ENCODE measurements at regions not wholly inside any gene's neighbourhood (a gene's known extent, or its start where the extent isn't known, plus 50 kb on each side); places are given as distances from the start of the nearest gene placed in this dataset.

DNA sequence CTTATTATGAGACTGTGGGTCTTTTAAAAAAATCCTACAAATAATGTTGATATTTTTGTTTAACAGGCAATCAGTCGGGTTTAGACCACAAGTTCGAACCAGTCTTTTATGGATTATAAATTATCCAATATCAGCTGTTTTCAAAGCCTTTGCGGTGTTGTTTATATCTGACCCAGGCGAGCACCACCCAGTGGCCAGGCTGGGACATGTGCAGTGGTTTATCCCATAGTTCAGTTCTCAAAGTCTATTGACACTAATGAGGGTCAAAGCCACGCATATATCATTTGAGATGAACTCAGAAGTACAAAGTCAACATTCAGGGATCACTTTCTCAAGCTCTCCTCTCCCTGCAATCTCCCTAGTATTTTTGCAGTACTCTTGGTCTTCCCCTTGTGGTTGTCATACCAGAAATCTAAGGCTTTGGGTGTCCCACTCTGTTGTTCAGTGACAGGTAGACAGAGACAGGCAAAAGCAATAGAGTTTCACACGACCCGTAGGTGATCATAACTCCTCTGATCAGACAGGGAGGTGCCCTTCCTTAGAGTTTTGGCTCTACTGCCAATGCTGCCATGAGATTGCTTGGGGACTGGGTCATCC lies 117.4 kb upstream of the POM121L12 start:
- ChIA-PET CTCF (no interaction called here), POLR2A (no interaction called here)
- no peak overlapping the region for H3K4me3 Mint-ChIP-seq
- H3K27me3 ChIP-seq (ENCODE audit: insufficient read depth, low read length, poor library complexity, severe bottlenecking): no peaks in the 10 kb centered on the region
- H3K9me3 Mint-ChIP-seq: peaks cover 8 to 32% (median 24%) of the 10 kb centered on the region in 5 donors
- no peaks in the 10 kb centered on the region for H3K9me3 ChIP-seq (ENCODE audit: low read length)
- H3K27ac ChIP-seq (ENCODE audit: low read depth, low read length): no peak overlapping the region
- H3K27ac Mint-ChIP-seq: no peak overlapping the region
- H3K36me3 Mint-ChIP-seq: no peaks in the 10 kb centered on the region
- no peaks in the 10 kb centered on the region for H3K4me1 Mint-ChIP-seq
- H3K36me3 ChIP-seq (ENCODE audit: insufficient read depth, low read length): no peaks in the 10 kb centered on the region
- no peaks in the 10 kb centered on the region for H3K27me3 Mint-ChIP-seq
- no peak for DNase-seq
- no peaks in the 10 kb centered on the region for H3K4me1 ChIP-seq (ENCODE audit: insufficient read depth, low read length)
- no peak overlapping the region for H3K4me3 ChIP-seq (ENCODE audit: low read length)

GRCh38 chr7:52911795-52912194 lies 123.6 kb upstream of the POM121L12 start:
- no peaks in the 10 kb centered on the region for H3K4me1 ChIP-seq (ENCODE audit: insufficient read depth, low read length)
- no peak overlapping the region for H3K27ac ChIP-seq (ENCODE audit: low read depth, low read length)
- no peaks in the 10 kb centered on the region for H3K4me1 Mint-ChIP-seq
- no peaks in the 10 kb centered on the region for H3K36me3 ChIP-seq (ENCODE audit: insufficient read depth, low read length)
- ChIA-PET CTCF (no interaction called here), POLR2A (no interaction called here)
- no peak for DNase-seq
- no peaks in the 10 kb centered on the region for H3K27me3 ChIP-seq (ENCODE audit: insufficient read depth, low read length, poor library complexity, severe bottlenecking)
- H3K9me3 Mint-ChIP-seq: peaks cover 7 to 33% (median 27%) of the 10 kb centered on the region in 5 donors
- H3K27ac Mint-ChIP-seq: no peak overlapping the region
- no peaks in the 10 kb centered on the region for H3K9me3 ChIP-seq (ENCODE audit: low read length)
- H3K36me3 Mint-ChIP-seq: no peaks in the 10 kb centered on the region
- H3K27me3 Mint-ChIP-seq: no peaks in the 10 kb centered on the region
- H3K4me3 Mint-ChIP-seq: no peak overlapping the region
- no peak overlapping the region for H3K4me3 ChIP-seq (ENCODE audit: low read length)

- H3K27ac ChIP-seq (ENCODE audit: low read depth, low read length): no peak overlapping the region
- peaks cover 7 to 37% (median 24%) of the 10 kb centered on the region in 5 donors for H3K9me3 Mint-ChIP-seq
- no peaks in the 10 kb centered on the region for H3K4me1 ChIP-seq (ENCODE audit: insufficient read depth, low read length)
- ChIA-PET CTCF (no interaction called here), POLR2A (no interaction called here)
- no peaks in the 10 kb centered on the region for H3K27me3 ChIP-seq (ENCODE audit: insufficient read depth, low read length, poor library complexity, severe bottlenecking)
- no peaks in the 10 kb centered on the region for H3K9me3 ChIP-seq (ENCODE audit: low read length)
- H3K4me3 Mint-ChIP-seq: no peak overlapping the region
- H3K27ac Mint-ChIP-seq: no peak overlapping the region
- no peaks in the 10 kb centered on the region for H3K27me3 Mint-ChIP-seq
- DNase-seq: no peak
- no peaks in the 10 kb centered on the region for H3K36me3 Mint-ChIP-seq
- H3K4me1 Mint-ChIP-seq: no peaks in the 10 kb centered on the region
- no peak overlapping the region for H3K4me3 ChIP-seq (ENCODE audit: low read length)
- no peaks in the 10 kb centered on the region for H3K36me3 ChIP-seq (ENCODE audit: insufficient read depth, low read length)
Observed at GRCh38 chr7:52911326-52911725, 124.1 kb upstream of the POM121L12 start.

DNA sequence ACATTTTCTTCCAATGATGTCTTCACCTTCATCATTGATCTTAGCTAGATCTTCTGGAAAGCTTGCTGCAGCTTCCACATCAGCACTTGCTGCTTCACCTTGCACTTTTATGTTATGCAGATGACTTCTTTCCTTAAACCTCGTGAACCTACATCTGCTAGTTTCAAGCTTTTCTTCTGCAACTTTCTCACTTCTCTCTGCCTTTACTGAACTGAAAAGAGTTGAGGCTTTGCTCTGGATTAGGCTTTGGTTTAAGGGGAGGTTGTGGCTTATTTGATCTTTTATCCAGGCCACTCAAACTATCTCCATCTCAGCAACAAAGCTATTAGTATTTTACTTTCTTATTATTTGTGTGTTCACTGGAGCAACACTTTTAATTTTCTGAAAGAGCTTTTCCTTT lies 125.5 kb upstream of the POM121L12 start:
- Histone ChIP-seq H3K36me3 (ENCODE audit: insufficient read depth, low read length) (no peaks in the 10 kb centered on the region), H3K27ac (ENCODE audit: low read depth, low read length) (no peak overlapping the region), H3K4me3 (ENCODE audit: low read length) (no peak overlapping the region), H3K4me1 (ENCODE audit: insufficient read depth, low read length) (no peaks in the 10 kb centered on the region), H3K9me3 (ENCODE audit: low read length) (no peaks in the 10 kb centered on the region), H3K27me3 (ENCODE audit: insufficient read depth, low read length, poor library complexity, severe bottlenecking) (no peaks in the 10 kb centered on the region)
- ChIA-PET POLR2A (no interaction called here), CTCF (no interaction called here)
- Mint-ChIP-seq H3K4me1 (no peaks in the 10 kb centered on the region), H3K27ac (no peak overlapping the region), H3K4me3 (no peak overlapping the region), H3K36me3 (no peaks in the 10 kb centered on the region), H3K9me3 (peaks cover 7 to 45% (median 24%) of the 10 kb centered on the region in 5 donors), H3K27me3 (no peaks in the 10 kb centered on the region)
- DNase-seq: no peak

DNA sequence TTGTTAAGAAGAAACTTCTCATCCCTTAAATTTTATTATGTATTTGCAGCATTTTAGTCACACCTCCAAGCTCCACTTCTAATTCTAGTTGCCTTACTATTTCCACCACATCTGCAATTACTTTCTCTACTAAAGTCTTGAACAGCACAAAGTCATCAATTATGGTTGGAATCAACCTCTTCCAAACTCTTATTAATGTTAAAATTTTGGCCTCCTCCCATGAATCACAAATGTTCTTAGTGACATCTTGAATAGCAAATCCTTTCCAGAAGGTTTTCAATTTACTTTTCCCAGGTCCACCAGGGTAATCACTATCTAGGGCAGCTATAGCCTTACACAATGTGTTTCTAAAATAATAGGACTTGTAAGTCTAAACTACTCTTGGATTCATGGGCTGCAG lies 126.3 kb upstream of the POM121L12 start:
- H3K4me3 ChIP-seq (ENCODE audit: low read length): no peak overlapping the region
- H3K9me3 ChIP-seq (ENCODE audit: low read length): no peaks in the 10 kb centered on the region
- H3K27ac ChIP-seq (ENCODE audit: low read depth, low read length): no peak overlapping the region
- no peak for DNase-seq
- H3K4me3 Mint-ChIP-seq: no peak overlapping the region
- H3K36me3 Mint-ChIP-seq: no peaks in the 10 kb centered on the region
- H3K27me3 ChIP-seq (ENCODE audit: insufficient read depth, low read length, poor library complexity, severe bottlenecking): no peaks in the 10 kb centered on the region
- H3K27me3 Mint-ChIP-seq: no peaks in the 10 kb centered on the region
- ChIA-PET POLR2A (no interaction called here), CTCF (no interaction called here)
- no peak overlapping the region for H3K27ac Mint-ChIP-seq
- peaks cover 7 to 39% (median 21%) of the 10 kb centered on the region in 5 donors for H3K9me3 Mint-ChIP-seq
- no peaks in the 10 kb centered on the region for H3K4me1 ChIP-seq (ENCODE audit: insufficient read depth, low read length)
- H3K4me1 Mint-ChIP-seq: no peaks in the 10 kb centered on the region
- H3K36me3 ChIP-seq (ENCODE audit: insufficient read depth, low read length): no peaks in the 10 kb centered on the region

DNA sequence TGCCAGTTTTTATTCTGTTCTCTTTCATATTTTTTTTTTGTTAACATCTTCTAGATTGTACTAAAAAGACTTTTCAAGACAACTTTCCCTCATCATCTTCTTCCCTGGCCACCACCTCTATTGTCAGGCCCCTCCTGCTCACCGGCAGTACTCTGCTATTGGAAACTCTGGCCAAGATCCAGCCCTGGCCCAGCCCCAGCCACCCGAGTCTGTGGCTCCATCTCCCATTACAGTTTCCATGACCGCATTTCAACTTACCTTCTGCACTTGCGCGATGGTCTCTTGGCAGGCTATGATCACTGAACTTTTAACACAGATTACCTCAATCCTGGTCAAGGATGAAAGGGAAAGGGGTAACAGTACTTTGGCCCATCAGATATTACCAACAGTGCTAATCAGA lies 137.7 kb upstream of the POM121L12 start:
- H3K4me1 Mint-ChIP-seq: no peaks in the 10 kb centered on the region
- H3K4me1 ChIP-seq (ENCODE audit: insufficient read depth, low read length): no peaks in the 10 kb centered on the region
- ChIA-PET POLR2A (no interaction called here), CTCF (no interaction called here)
- H3K36me3 Mint-ChIP-seq: no peaks in the 10 kb centered on the region
- no peak for DNase-seq
- H3K4me3 Mint-ChIP-seq: no peak overlapping the region
- no peak overlapping the region for H3K4me3 ChIP-seq (ENCODE audit: low read length)
- no peak overlapping the region for H3K27ac Mint-ChIP-seq
- peaks cover 0 to 2% of the 10 kb centered on the region in 2 donors for H3K27me3 Mint-ChIP-seq
- H3K9me3 Mint-ChIP-seq: peaks cover 6 to 23% (median 17%) of the 10 kb centered on the region in 5 donors
- no peaks in the 10 kb centered on the region for H3K36me3 ChIP-seq (ENCODE audit: insufficient read depth, low read length)
- H3K27ac ChIP-seq (ENCODE audit: low read depth, low read length): no peak overlapping the region
- H3K27me3 ChIP-seq (ENCODE audit: insufficient read depth, low read length, poor library complexity, severe bottlenecking): no peaks in the 10 kb centered on the region
- no peaks in the 10 kb centered on the region for H3K9me3 ChIP-seq (ENCODE audit: low read length)

DNA sequence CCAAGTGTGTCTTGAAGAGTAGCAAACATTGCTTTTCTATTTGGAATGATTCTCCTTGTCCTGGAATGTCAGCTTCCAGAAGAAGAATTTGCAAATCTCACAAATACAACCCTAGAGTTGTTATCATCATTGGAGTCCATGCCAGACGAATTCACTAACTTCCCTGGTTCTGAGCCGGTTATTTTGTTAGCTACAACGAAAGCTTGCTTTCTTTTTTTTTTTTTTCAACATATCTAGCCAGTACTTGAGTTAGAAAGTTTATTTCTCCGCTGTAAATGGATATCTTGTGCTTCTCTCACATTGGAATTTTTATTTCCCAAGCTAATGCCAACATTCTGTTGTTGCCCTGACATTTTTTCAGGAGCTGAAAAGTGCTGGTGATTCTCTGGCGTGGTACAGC lies 138.1 kb upstream of the POM121L12 start:
- no peak overlapping the region for H3K27ac ChIP-seq (ENCODE audit: low read depth, low read length)
- no peaks in the 10 kb centered on the region for H3K4me1 Mint-ChIP-seq
- DNase-seq: no peak
- no peak overlapping the region for H3K4me3 ChIP-seq (ENCODE audit: low read length)
- no peaks in the 10 kb centered on the region for H3K36me3 Mint-ChIP-seq
- H3K9me3 Mint-ChIP-seq: peaks cover 6 to 21% (median 15%) of the 10 kb centered on the region in 5 donors
- ChIA-PET POLR2A (no interaction called here), CTCF (no interaction called here)
- H3K36me3 ChIP-seq (ENCODE audit: insufficient read depth, low read length): no peaks in the 10 kb centered on the region
- H3K4me1 ChIP-seq (ENCODE audit: insufficient read depth, low read length): no peaks in the 10 kb centered on the region
- no peaks in the 10 kb centered on the region for H3K27me3 ChIP-seq (ENCODE audit: insufficient read depth, low read length, poor library complexity, severe bottlenecking)
- H3K27me3 Mint-ChIP-seq: peaks cover 0 to 2% of the 10 kb centered on the region in 2 donors
- no peaks in the 10 kb centered on the region for H3K9me3 ChIP-seq (ENCODE audit: low read length)
- no peak overlapping the region for H3K27ac Mint-ChIP-seq
- no peak overlapping the region for H3K4me3 Mint-ChIP-seq

DNA sequence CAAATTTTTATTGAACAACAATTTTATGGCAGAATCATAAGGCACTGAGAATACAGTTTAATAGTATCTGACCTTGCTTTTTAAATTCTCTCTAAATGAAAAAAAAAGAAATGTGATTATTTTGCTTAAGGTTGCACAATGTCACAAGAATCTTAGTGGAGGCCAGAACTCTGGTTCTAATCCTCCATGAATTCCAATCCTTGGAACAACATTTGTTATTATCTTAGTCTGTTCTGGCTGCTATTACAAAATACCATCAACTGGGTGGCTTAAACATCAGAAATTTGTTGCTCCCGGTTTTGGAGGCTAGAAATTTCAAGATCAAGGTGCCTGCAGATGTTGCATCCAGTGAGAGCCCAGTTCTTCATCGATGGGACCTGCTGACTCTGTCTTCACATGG lies 158.2 kb upstream of the POM121L12 start:
- Histone ChIP-seq H3K27ac (ENCODE audit: low read depth, low read length) (no peak overlapping the region), H3K27me3 (ENCODE audit: insufficient read depth, low read length, poor library complexity, severe bottlenecking) (no peaks in the 10 kb centered on the region), H3K4me1 (ENCODE audit: insufficient read depth, low read length) (no peaks in the 10 kb centered on the region), H3K9me3 (ENCODE audit: low read length) (no peaks in the 10 kb centered on the region), H3K36me3 (ENCODE audit: insufficient read depth, low read length) (no peaks in the 10 kb centered on the region), H3K4me3 (ENCODE audit: low read length) (no peak overlapping the region)
- Mint-ChIP-seq H3K27ac (no peak overlapping the region), H3K36me3 (no peaks in the 10 kb centered on the region), H3K27me3 (no peaks in the 10 kb centered on the region), H3K9me3 (peaks cover 7 to 35% (median 14%) of the 10 kb centered on the region in 5 donors), H3K4me3 (no peak overlapping the region), H3K4me1 (no peaks in the 10 kb centered on the region)
- DNase-seq: no peak
- ChIA-PET POLR2A (no interaction called here), CTCF (no interaction called here)

DNA sequence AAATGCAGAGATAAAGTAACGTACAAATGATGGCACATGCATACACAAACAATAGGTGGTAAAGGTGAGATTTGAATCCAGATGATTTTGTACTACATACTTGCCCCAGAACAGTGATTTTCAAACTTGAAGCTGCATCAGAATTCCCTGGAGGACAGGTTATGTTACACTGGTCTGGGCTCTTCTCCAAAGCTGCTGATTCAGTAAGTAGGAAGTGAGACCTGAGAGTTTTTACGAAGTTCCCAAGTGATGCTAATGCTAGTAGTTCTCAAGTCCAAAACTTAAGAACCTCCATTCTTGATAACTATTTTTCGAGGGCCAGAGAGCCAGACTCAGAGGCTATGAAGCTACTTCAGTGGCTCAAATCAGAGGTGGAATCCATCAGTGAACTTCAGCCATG lies 159.0 kb upstream of the POM121L12 start:
- Mint-ChIP-seq H3K4me3 (no peak overlapping the region), H3K4me1 (no peaks in the 10 kb centered on the region), H3K27me3 (no peaks in the 10 kb centered on the region), H3K9me3 (peaks cover 7 to 35% (median 14%) of the 10 kb centered on the region in 5 donors), H3K36me3 (no peaks in the 10 kb centered on the region), H3K27ac (no peak overlapping the region)
- H3K4me3 ChIP-seq (ENCODE audit: low read length): no peak overlapping the region
- CTCF ChIA-PET: no interaction called here
- DNase-seq: no peak
- no peaks in the 10 kb centered on the region for H3K27me3 ChIP-seq (ENCODE audit: insufficient read depth, low read length, poor library complexity, severe bottlenecking)
- H3K36me3 ChIP-seq (ENCODE audit: insufficient read depth, low read length): no peaks in the 10 kb centered on the region
- no peaks in the 10 kb centered on the region for H3K9me3 ChIP-seq (ENCODE audit: low read length)
- H3K27ac ChIP-seq (ENCODE audit: low read depth, low read length): no peak overlapping the region
- POLR2A ChIA-PET: no interaction called here
- no peaks in the 10 kb centered on the region for H3K4me1 ChIP-seq (ENCODE audit: insufficient read depth, low read length)

Data from CD8-positive, alpha-beta memory T cell (primary cell).